HepG2 (cell line): ENCODE measurements at regions not wholly inside any gene's neighbourhood (a gene's known extent, or its start where the extent isn't known, plus 50 kb on each side); places are given as distances from the start of the nearest gene placed in this dataset.

Experiments used
- ATAC-seq: fragments of 200-7000 bp; cut with Tn5 transposase; 3 replicates; pipeline ENCODE4 v1.9.1; 2020; ENCODE audit warnings: mild to moderate bottlenecking, moderate library complexity
- BruUV-seq: library from RNA; stranded (reverse); fragments of 400-500 nt; replicated peaks from 2 replicates; lab custom pipeline; 2021; lab: Mats Ljungman, UMichigan
- CTCF ChIA-PET: fragments of 300-600 bp; formaldehyde crosslinking; extraction: SDS; loops from one replicate; lab custom pipeline; 2021; ENCODE audit warnings: low total read pairs, inconsistent platforms, low intra/inter-chr PET ratio; lab: Yijun Ruan, JAX
- POLR2A ChIA-PET: fragments of 350-600 bp; sonication (Branson Sonifier 250); formaldehyde crosslinking; loops from one replicate; lab custom pipeline; 2020; ENCODE audit warnings: antibody characterized with exemption, inconsistent platforms; lab: Yijun Ruan, JAX
- DNase-seq: peaks from one replicate; pipeline ENCODE4 v3.0.0-alpha.2; 2015; ENCODE audit warnings: low spot score
- FAIRE-seq: peaks from 3 replicates; lab custom pipeline; 2011; peaks lifted over from hg19 to GRCh38; lab: Jason Lieb, UNC
- H2AFZ ChIP-seq: one replicate; pipeline ENCODE4 v1.6.1; 2011; ENCODE audit warnings: low read length, inconsistent platforms
- H3K27ac ChIP-seq: fragments of 300-600 bp; 3 replicates; pipeline ENCODE4 v1.8.0; 2011; ENCODE audit warnings: mixed run types, mild to moderate bottlenecking, mixed read lengths, low read length, inconsistent platforms; ENCODE audit not compliant: insufficient read depth; ENCODE audit errors: extremely low read length
- H3K27me3 ChIP-seq, 2 experiments: fragments of 200-600 bp in 1 of 2; 2 replicates in 1 of 2; 3 replicates in 1 of 2; pipeline versions ENCODE4 v1.6.0 to v1.8.0; 2011; ENCODE audit warnings: low read length in 2 of 2, mild to moderate bottlenecking in 2 of 2, moderate library complexity in 2 of 2, inconsistent platforms in 1 of 2; ENCODE audit not compliant: insufficient read depth in 2 of 2, control insufficient read depth in 1 of 2
- H3K36me3 ChIP-seq, 2 experiments: fragments of 200-600 bp in 1 of 2; replicated peaks in 1 of 2; 2 replicates in 1 of 2; 3 replicates in 1 of 2; pipeline versions ENCODE4 v1.5.1 to v1.8.0; 2011; ENCODE audit warnings: low read length in 2 of 2, inconsistent platforms in 1 of 2; ENCODE audit not compliant: insufficient read depth in 2 of 2, control insufficient read depth in 1 of 2
- H3K4me1 ChIP-seq: 2 replicates; pipeline ENCODE4 v1.5.1; 2012; ENCODE audit warnings: low read length, inconsistent platforms; ENCODE audit not compliant: insufficient read depth
- H3K4me2 ChIP-seq: 2 replicates; pipeline ENCODE4 v1.6.0; 2011; ENCODE audit warnings: low read depth, low read length, inconsistent platforms
- H3K4me3 ChIP-seq, 3 experiments: fragments of 200-600 bp in 1 of 3; sonication (generic), shearing (Covaris generic) in 1 of 3; replicated peaks in 1 of 3; 2 replicates each; pipeline ENCODE4 v1.5.1; 2011 to 2016; ENCODE audit warnings: low read length in 3 of 3, inconsistent platforms in 2 of 3, low read depth in 2 of 3, mild to moderate bottlenecking in 2 of 3, control low read depth in 1 of 3, mixed read lengths in 1 of 3; ENCODE audit not compliant: insufficient read depth in 1 of 3
- H3K79me2 ChIP-seq: one replicate; pipeline ENCODE4 v1.6.1; 2011; ENCODE audit warnings: low read length, inconsistent platforms; ENCODE audit not compliant: insufficient read depth
- H3K9ac ChIP-seq: 2 replicates; pipeline ENCODE4 v1.6.0; 2011; ENCODE audit warnings: mild to moderate bottlenecking, low read depth, low read length, inconsistent platforms; ENCODE audit not compliant: insufficient read depth
- H3K9me3 ChIP-seq: 2 replicates; pipeline ENCODE4 v1.5.1; 2012; ENCODE audit warnings: mild to moderate bottlenecking, low read length
- H4K20me1 ChIP-seq: 2 replicates; pipeline ENCODE4 v1.6.0; 2011; ENCODE audit warnings: inconsistent platforms, mild to moderate bottlenecking, low read length, moderate library complexity; ENCODE audit not compliant: insufficient read depth
- ATRX ChIP-seq: sonication (generic); formaldehyde crosslinking; IDR thresholded peaks from 2 replicates; pipeline ENCODE4 v1.4.0; 2020; ENCODE audit warnings: missing genetic modification reagents, borderline replicate concordance
- MTERF4 ChIP-seq: sonication (generic); formaldehyde crosslinking; IDR thresholded peaks from 2 replicates; pipeline ENCODE4 v1.8.0; 2023; ENCODE audit warnings: mild to moderate bottlenecking, missing genetic modification reagents
- POLR2A ChIP-seq, 2 experiments: IDR thresholded peaks; 2 replicates each; pipeline ENCODE4 v1.6.1; 2011; ENCODE audit warnings: low read depth in 2 of 2, low read length in 2 of 2, mild to moderate bottlenecking in 1 of 2, moderate library complexity in 1 of 2; ENCODE audit not compliant: insufficient read depth in 1 of 2
- PTBP1 ChIP-seq: fragments of 200-400 bp; formaldehyde crosslinking; IDR thresholded peaks from 2 replicates; pipeline ENCODE4 v1.6.1; 2018; ENCODE audit warnings: low read length, low read depth; ENCODE audit not compliant: poor library complexity, severe bottlenecking
- RFXANK ChIP-seq: IDR thresholded peaks from 2 replicates; pipeline ENCODE4 v1.6.1; 2016
- SAFB2 ChIP-seq: sonication (generic); formaldehyde crosslinking; IDR thresholded peaks from 2 replicates; pipeline ENCODE4 v1.5.1; 2020; ENCODE audit warnings: missing genetic modification reagents, low read depth, mild to moderate bottlenecking, borderline replicate concordance
- ZBTB34 ChIP-seq: sonication (generic); formaldehyde crosslinking; IDR thresholded peaks from 2 replicates; pipeline ENCODE4 v1.8.0; 2022; ENCODE audit warnings: mild to moderate bottlenecking, missing genetic modification reagents
- ZBTB8A ChIP-seq: sonication (generic); formaldehyde crosslinking; IDR thresholded peaks from 2 replicates; pipeline ENCODE4 v1.4.0; 2020; ENCODE audit warnings: mild to moderate bottlenecking, low read depth, missing genetic modification reagents, borderline replicate concordance
- ZNF256 ChIP-seq: sonication (generic); formaldehyde crosslinking; conservative IDR thresholded peaks from 2 replicates; pipeline ENCODE4 v1.4.0; 2020; ENCODE audit warnings: missing genetic modification reagents
- ZNF3 ChIP-seq: IDR thresholded peaks from 2 replicates; pipeline ENCODE4 v1.7.0; 2017; ENCODE audit warnings: inconsistent platforms
- ZNF33A ChIP-seq: sonication (generic); formaldehyde crosslinking; IDR thresholded peaks from 2 replicates; pipeline ENCODE4 v1.5.1; 2020; ENCODE audit warnings: missing genetic modification reagents, mild to moderate bottlenecking, moderate library complexity, borderline replicate concordance
- ZNF430 ChIP-seq: sonication (generic); formaldehyde crosslinking; IDR thresholded peaks from 2 replicates; pipeline ENCODE4 v1.9.0; 2021; ENCODE audit warnings: mild to moderate bottlenecking, missing genetic modification reagents
- ZNF563 ChIP-seq: sonication (generic); formaldehyde crosslinking; IDR thresholded peaks from 2 replicates; pipeline ENCODE4 v1.8.0; 2022; ENCODE audit warnings: mild to moderate bottlenecking, moderate library complexity, missing genetic modification reagents
- WGBS: methylation state at CpG from one replicate; pipeline ENCODE4 v1.1.6; 2017; ENCODE audit warnings: low lambda C conversion rate; 5-methylcytosine and 5-hydroxymethylcytosine counted together
- in situ Hi-C: cut with HindIII; loops from 2 replicates; pipeline ENCODE4 v1.10.0; 2017; ENCODE audit warnings: low pct_unique_long_range_greater_than_20kb; ENCODE audit not compliant: extremely low pct_ligation_motif_present
- intact Hi-C: fragments of 100-400 bp; cut with micrococcal nuclease; formaldehyde crosslinking; loops from one replicate; pipeline ENCODE4 v1.10.0; 2022; ENCODE audit not compliant: unreplicated experiment
- TF ChIP-seq, protein P1 (sequence below): sonication (generic); formaldehyde crosslinking; IDR thresholded peaks from 2 replicates; pipeline ENCODE4 v1.9.0; 2021; ENCODE audit warnings: missing genetic modification reagents, borderline replicate concordance

- in situ Hi-C loops: no loop called here
Measured at GRCh38 chr9:82670000-82670399, 392.9 kb downstream of the RASEF start.

GRCh38 chr9:82670726-82671125, 392.2 kb downstream of the RASEF start:
- Histone ChIP-seq H3K27ac (no peak overlapping the region), H3K79me2 (no peaks in the 10 kb centered on the region), H3K27me3 (no peaks in the 10 kb centered on the region), H3K9ac (no peak overlapping the region), H2AFZ (no peak overlapping the region), H3K36me3 (no peaks in the 10 kb centered on the region), H3K4me2 (no peak overlapping the region), H3K4me3 (no peak overlapping the region), H3K9me3 (no peaks in the 10 kb centered on the region), H3K4me1 (no peaks in the 10 kb centered on the region), H4K20me1 (no peaks in the 10 kb centered on the region)
- CTCF ChIA-PET: no interaction called here
- ATAC-seq (no peak), FAIRE-seq (no peak), DNase-seq (no peak)
- 11% methylated on average over 1 of the region's 1 CpG for WGBS
- in situ Hi-C loops (no loop called here), intact Hi-C loops (no loop called here)
- POLR2A ChIA-PET: no interaction called here
- no TSS peak for BruUV-seq
- TF ChIP-seq SAFB2 (no peak), ZNF256 (no peak), ZBTB8A (CRISPR knock-in tag) (no peak), POLR2A (IDR thresholded peaks at IDR 0.05; ENCODE audit: insufficient read depth in 1 of 2, low read depth in 2 of 2, low read length in 2 of 2) (no peak), RFXANK (no peak), PTBP1 (no peak), ZBTB34 (no peak), ZNF3 (CRISPR knock-in tag) (no peak)
- TF ChIP-seq, protein P1, sequence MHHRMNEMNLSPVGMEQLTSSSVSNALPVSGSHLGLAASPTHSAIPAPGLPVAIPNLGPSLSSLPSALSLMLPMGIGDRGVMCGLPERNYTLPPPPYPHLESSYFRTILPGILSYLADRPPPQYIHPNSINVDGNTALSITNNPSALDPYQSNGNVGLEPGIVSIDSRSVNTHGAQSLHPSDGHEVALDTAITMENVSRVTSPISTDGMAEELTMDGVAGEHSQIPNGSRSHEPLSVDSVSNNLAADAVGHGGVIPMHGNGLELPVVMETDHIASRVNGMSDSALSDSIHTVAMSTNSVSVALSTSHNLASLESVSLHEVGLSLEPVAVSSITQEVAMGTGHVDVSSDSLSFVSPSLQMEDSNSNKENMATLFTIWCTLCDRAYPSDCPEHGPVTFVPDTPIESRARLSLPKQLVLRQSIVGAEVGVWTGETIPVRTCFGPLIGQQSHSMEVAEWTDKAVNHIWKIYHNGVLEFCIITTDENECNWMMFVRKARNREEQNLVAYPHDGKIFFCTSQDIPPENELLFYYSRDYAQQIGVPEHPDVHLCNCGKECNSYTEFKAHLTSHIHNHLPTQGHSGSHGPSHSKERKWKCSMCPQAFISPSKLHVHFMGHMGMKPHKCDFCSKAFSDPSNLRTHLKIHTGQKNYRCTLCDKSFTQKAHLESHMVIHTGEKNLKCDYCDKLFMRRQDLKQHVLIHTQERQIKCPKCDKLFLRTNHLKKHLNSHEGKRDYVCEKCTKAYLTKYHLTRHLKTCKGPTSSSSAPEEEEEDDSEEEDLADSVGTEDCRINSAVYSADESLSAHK (CRISPR knock-in tag): no peak

More at GRCh38 chr9:82670000-82670399, 392.9 kb downstream of the RASEF start:
- ATAC-seq: no peak
- H3K27me3 ChIP-seq: no peaks in the 10 kb centered on the region
- 26% methylated on average over 3 of the region's 3 CpGs for WGBS
- H3K36me3 ChIP-seq: no peaks in the 10 kb centered on the region
- ChIA-PET CTCF (no interaction called here), POLR2A (no interaction called here)
- no peak overlapping the region for H2AFZ ChIP-seq
- intact Hi-C loops: no loop called here
- BruUV-seq: no TSS peak
- no peak overlapping the region for H3K9ac ChIP-seq
- TF ChIP-seq ZNF430 (CRISPR knock-in tag) (no peak), MTERF4 (CRISPR knock-in tag) (no peak), ZNF33A (CRISPR knock-in tag) (no peak), ZNF563 (no peak), ATRX (CRISPR knock-in tag) (no peak)
- H3K4me3 ChIP-seq: no peak overlapping the region
- H3K4me2 ChIP-seq: no peak overlapping the region
- no peak for FAIRE-seq
- H3K79me2 ChIP-seq: no peaks in the 10 kb centered on the region
- DNase-seq: no peak
- no peaks in the 10 kb centered on the region for H3K4me1 ChIP-seq
- H3K9me3 ChIP-seq: no peaks in the 10 kb centered on the region
- no peaks in the 10 kb centered on the region for H4K20me1 ChIP-seq
- H3K27ac ChIP-seq: no peak overlapping the region
